GM23338 (cell line): ENCODE measurements at regions not wholly inside any gene's neighbourhood (a gene's known extent, or its start where the extent isn't known, plus 50 kb on each side); places are given as distances from the start of the nearest gene placed in this dataset.

Experiments used
- CREB1 ChIP-seq: fragments of 250-450 bp; sonication (Bioruptor Pico); IDR thresholded peaks from 2 replicates; pipeline ENCODE4 v1.5.0; 2020; ENCODE audit warnings: low read depth, mild to moderate bottlenecking, moderate library complexity
- EZH2 ChIP-seq: fragments of 200-600 bp; sonication (generic); IDR thresholded peaks from one replicate; pipeline ENCODE4 v1.8.0; 2017; ENCODE audit warnings: antibody characterized with exemption, mild to moderate bottlenecking, low read depth; ENCODE audit not compliant: unreplicated experiment
- EZH2phosphoT487 ChIP-seq: fragments of 200-600 bp; sonication (generic); IDR thresholded peaks from one replicate; pipeline ENCODE4 v1.8.1; 2018; ENCODE audit warnings: antibody characterized with exemption; ENCODE audit not compliant: unreplicated experiment
- JUNB ChIP-seq: IDR thresholded peaks from one replicate; pipeline ENCODE4 v1.6.1; 2016; ENCODE audit warnings: antibody characterized with exemption; ENCODE audit not compliant: unreplicated experiment
- POLR2AphosphoS5 ChIP-seq: IDR thresholded peaks from 2 replicates; pipeline ENCODE4 v1.6.1; 2016; ENCODE audit warnings: antibody characterized with exemption, low read depth
- STAT1 ChIP-seq: IDR thresholded peaks from one replicate; pipeline ENCODE4 v1.6.1; 2016; ENCODE audit warnings: antibody characterized with exemption; ENCODE audit not compliant: unreplicated experiment
- ZNF114 ChIP-seq: fragments of 250-450 bp; sonication (Bioruptor Pico); IDR thresholded peaks from 2 replicates; pipeline ENCODE4 v1.5.0; 2020; ENCODE audit warnings: mild to moderate bottlenecking, moderate library complexity
- TF ChIP-seq, protein P1 (sequence below), 2 experiments: fragments of 200-600 bp in 1 of 2; sonication (generic) in 1 of 2; conservative IDR thresholded peaks; 2 replicates each; pipeline versions ENCODE4 v1.5.1 to v1.6.1; 2016 to 2017; ENCODE audit warnings: antibody characterized with exemption in 2 of 2, low read depth in 2 of 2, mild to moderate bottlenecking in 2 of 2, moderate library complexity in 1 of 2
- TF ChIP-seq, protein P2 (sequence below): IDR thresholded peaks from one replicate; pipeline ENCODE4 v1.6.1; 2018; ENCODE audit warnings: antibody characterized with exemption; ENCODE audit not compliant: unreplicated experiment
- TF ChIP-seq, protein P3 (sequence below): IDR thresholded peaks from 2 replicates; pipeline ENCODE4 v1.6.1; 2016; ENCODE audit warnings: antibody characterized with exemption

DNA sequence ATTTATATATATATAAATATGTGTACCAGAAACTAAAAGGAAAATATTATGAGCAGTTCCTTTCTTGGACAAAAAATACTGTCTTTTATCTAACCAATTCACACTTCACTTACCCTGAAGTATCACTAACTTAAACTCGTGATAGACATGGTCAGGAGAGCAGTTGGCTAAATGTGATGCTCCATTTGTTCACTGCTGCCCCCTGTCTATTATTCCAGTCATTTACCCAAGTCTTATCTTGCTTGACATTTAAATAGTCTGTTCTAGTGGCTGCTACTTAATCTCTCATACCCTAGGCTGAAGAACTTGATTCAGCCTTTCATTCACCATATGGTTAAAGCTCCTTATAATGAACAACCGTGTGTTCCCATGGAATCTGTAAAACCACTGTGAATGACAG is 789.6 kb upstream of the EYS start:
- TF ChIP-seq POLR2AphosphoS5: no peak
- TF ChIP-seq, protein P1, sequence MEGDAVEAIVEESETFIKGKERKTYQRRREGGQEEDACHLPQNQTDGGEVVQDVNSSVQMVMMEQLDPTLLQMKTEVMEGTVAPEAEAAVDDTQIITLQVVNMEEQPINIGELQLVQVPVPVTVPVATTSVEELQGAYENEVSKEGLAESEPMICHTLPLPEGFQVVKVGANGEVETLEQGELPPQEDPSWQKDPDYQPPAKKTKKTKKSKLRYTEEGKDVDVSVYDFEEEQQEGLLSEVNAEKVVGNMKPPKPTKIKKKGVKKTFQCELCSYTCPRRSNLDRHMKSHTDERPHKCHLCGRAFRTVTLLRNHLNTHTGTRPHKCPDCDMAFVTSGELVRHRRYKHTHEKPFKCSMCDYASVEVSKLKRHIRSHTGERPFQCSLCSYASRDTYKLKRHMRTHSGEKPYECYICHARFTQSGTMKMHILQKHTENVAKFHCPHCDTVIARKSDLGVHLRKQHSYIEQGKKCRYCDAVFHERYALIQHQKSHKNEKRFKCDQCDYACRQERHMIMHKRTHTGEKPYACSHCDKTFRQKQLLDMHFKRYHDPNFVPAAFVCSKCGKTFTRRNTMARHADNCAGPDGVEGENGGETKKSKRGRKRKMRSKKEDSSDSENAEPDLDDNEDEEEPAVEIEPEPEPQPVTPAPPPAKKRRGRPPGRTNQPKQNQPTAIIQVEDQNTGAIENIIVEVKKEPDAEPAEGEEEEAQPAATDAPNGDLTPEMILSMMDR (conservative IDR thresholded peaks at IDR 0.05; ENCODE audit: low read depth in 2 of 2): peak; percentile 69 to 73
- TF ChIP-seq EZH2: no peak
- no peak for TF ChIP-seq CREB1 (CRISPR knock-in tag)
- TF ChIP-seq, protein P2, sequence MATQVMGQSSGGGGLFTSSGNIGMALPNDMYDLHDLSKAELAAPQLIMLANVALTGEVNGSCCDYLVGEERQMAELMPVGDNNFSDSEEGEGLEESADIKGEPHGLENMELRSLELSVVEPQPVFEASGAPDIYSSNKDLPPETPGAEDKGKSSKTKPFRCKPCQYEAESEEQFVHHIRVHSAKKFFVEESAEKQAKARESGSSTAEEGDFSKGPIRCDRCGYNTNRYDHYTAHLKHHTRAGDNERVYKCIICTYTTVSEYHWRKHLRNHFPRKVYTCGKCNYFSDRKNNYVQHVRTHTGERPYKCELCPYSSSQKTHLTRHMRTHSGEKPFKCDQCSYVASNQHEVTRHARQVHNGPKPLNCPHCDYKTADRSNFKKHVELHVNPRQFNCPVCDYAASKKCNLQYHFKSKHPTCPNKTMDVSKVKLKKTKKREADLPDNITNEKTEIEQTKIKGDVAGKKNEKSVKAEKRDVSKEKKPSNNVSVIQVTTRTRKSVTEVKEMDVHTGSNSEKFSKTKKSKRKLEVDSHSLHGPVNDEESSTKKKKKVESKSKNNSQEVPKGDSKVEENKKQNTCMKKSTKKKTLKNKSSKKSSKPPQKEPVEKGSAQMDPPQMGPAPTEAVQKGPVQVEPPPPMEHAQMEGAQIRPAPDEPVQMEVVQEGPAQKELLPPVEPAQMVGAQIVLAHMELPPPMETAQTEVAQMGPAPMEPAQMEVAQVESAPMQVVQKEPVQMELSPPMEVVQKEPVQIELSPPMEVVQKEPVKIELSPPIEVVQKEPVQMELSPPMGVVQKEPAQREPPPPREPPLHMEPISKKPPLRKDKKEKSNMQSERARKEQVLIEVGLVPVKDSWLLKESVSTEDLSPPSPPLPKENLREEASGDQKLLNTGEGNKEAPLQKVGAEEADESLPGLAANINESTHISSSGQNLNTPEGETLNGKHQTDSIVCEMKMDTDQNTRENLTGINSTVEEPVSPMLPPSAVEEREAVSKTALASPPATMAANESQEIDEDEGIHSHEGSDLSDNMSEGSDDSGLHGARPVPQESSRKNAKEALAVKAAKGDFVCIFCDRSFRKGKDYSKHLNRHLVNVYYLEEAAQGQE: no peak
- TF ChIP-seq EZH2phosphoT487: no peak
- TF ChIP-seq, protein P3, sequence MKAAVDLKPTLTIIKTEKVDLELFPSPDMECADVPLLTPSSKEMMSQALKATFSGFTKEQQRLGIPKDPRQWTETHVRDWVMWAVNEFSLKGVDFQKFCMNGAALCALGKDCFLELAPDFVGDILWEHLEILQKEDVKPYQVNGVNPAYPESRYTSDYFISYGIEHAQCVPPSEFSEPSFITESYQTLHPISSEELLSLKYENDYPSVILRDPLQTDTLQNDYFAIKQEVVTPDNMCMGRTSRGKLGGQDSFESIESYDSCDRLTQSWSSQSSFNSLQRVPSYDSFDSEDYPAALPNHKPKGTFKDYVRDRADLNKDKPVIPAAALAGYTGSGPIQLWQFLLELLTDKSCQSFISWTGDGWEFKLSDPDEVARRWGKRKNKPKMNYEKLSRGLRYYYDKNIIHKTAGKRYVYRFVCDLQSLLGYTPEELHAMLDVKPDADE: no peak
- TF ChIP-seq ZNF114 (CRISPR knock-in tag): no peak
- no peak for TF ChIP-seq STAT1
- no peak for TF ChIP-seq JUNB
